WTC11 (cell line): ENCODE measurements at regions not wholly inside any gene's neighbourhood (a gene's known extent, or its start where the extent isn't known, plus 50 kb on each side); places are given as distances from the start of the nearest gene placed in this dataset.

Source experiments
- AFF4 ChIP-seq: sonication (generic); formaldehyde crosslinking; IDR thresholded peaks from 2 replicates; pipeline ENCODE4 v1.8.1; 2023; ENCODE audit warnings: mild to moderate bottlenecking, missing genetic modification reagents, borderline replicate concordance
- ATF1 ChIP-seq: sonication (generic); formaldehyde crosslinking; IDR thresholded peaks from 2 replicates; pipeline ENCODE4 v1.8.1; 2023; ENCODE audit warnings: mild to moderate bottlenecking, moderate library complexity, missing genetic modification reagents
- CREM ChIP-seq: sonication (generic); formaldehyde crosslinking; IDR thresholded peaks from 2 replicates; pipeline ENCODE4 v1.8.1; 2022; ENCODE audit warnings: mild to moderate bottlenecking, missing genetic modification reagents, moderate library complexity
- CTCF ChIP-seq: fragments of 200-600 bp; IDR thresholded peaks from 2 replicates; pipeline ENCODE4 v1.8.0; 2022; ENCODE audit warnings: antibody characterized with exemption
- ESRRA ChIP-seq: sonication (generic); formaldehyde crosslinking; IDR thresholded peaks from 2 replicates; pipeline ENCODE4 v1.8.1; 2022; ENCODE audit warnings: mild to moderate bottlenecking, missing genetic modification reagents, borderline replicate concordance
- ETV6 ChIP-seq: sonication (generic); formaldehyde crosslinking; IDR thresholded peaks from 2 replicates; pipeline ENCODE4 v1.8.1; 2022; ENCODE audit warnings: mild to moderate bottlenecking, missing genetic modification reagents
- JUN ChIP-seq: sonication (generic); formaldehyde crosslinking; IDR thresholded peaks from 2 replicates; pipeline ENCODE4 v1.8.0; 2023; ENCODE audit warnings: mild to moderate bottlenecking, missing genetic modification reagents
- OVOL2 ChIP-seq: fragments of 250-450 bp; sonication (Bioruptor Pico); IDR thresholded peaks from 2 replicates; pipeline ENCODE4 v1.9.0; 2021; ENCODE audit warnings: mild to moderate bottlenecking, borderline replicate concordance
- SP1 ChIP-seq: sonication (generic); formaldehyde crosslinking; conservative IDR thresholded peaks from 2 replicates; pipeline ENCODE4 v1.8.1; 2022; ENCODE audit warnings: missing genetic modification reagents
- USF2 ChIP-seq: sonication (generic); formaldehyde crosslinking; IDR thresholded peaks from 2 replicates; pipeline ENCODE4 v1.8.1; 2023; ENCODE audit warnings: mild to moderate bottlenecking, missing genetic modification reagents, moderate library complexity

- TF ChIP-seq CREM (CRISPR knock-in tag) = no peak
- no peak for TF ChIP-seq CTCF
- no peak for TF ChIP-seq JUN
- no peak for TF ChIP-seq ETV6 (CRISPR knock-in tag)
- no peak for TF ChIP-seq OVOL2 (CRISPR knock-in tag)
- no peak for TF ChIP-seq ESRRA (CRISPR knock-in tag)
- TF ChIP-seq AFF4 (CRISPR knock-in tag) = no peak
- no peak for TF ChIP-seq ATF1
- no peak for TF ChIP-seq SP1 (CRISPR knock-in tag)
- TF ChIP-seq USF2 = no peak
Observed at GRCh38 chr5:61724102-61724501, 392.0 kb downstream of the ZSWIM6 start.
